GM12878 (cell line): ENCODE measurements at regions not wholly inside any gene's neighbourhood (a gene's known extent, or its start where the extent isn't known, plus 50 kb on each side); places are given as distances from the start of the nearest gene placed in this dataset.

Source experiments
- ATAC-seq: fragments of 200-7000 bp; cut with Tn5 transposase; 3 replicates; pipeline ENCODE4 v1.9.1; 2020; ENCODE audit warnings: mild to moderate bottlenecking, moderate library complexity
- BruUV-seq: library from RNA; stranded (reverse); fragments of 400-500 nt; replicated peaks from 2 replicates; lab custom pipeline; 2021; lab: Mats Ljungman, UMichigan
- CTCF ChIA-PET: fragments of 300-600 bp; sonication (Branson Sonifier 250); formaldehyde crosslinking; extraction: SDS; loops from one replicate; lab custom pipeline; 2021; ENCODE audit warnings: inconsistent platforms; lab: Yijun Ruan, JAX
- POLR2A ChIA-PET: fragments of 350-600 bp; formaldehyde crosslinking; extraction: SDS; loops from one replicate; lab custom pipeline; 2021; ENCODE audit warnings: inconsistent platforms; lab: Charles Lee
- RAD21 ChIA-PET: fragments of 300-600 bp; sonication (Branson Sonifier 250); formaldehyde crosslinking; loops from one replicate; lab custom pipeline; 2023; ENCODE audit warnings: antibody characterized with exemption; ENCODE audit not compliant: unreplicated experiment; lab: Charles Lee
- SMC1A ChIA-PET: fragments of 300-600 bp; sonication (Branson Sonifier 250); formaldehyde crosslinking; loops from one replicate; lab custom pipeline; 2023; ENCODE audit not compliant: unreplicated experiment, uncharacterized antibody; lab: Charles Lee
- DNase-seq: peaks from one replicate; pipeline ENCODE4 v3.0.0-alpha.2; 2011; ENCODE audit warnings: low read depth, low spot score
- FAIRE-seq: peaks from 3 replicates; lab custom pipeline; 2011; peaks lifted over from hg19 to GRCh38; lab: Jason Lieb, UNC
- H2AFZ ChIP-seq: 2 replicates; pipeline ENCODE4 v1.6.0; 2011; ENCODE audit warnings: low read depth, low read length, control low read depth; ENCODE audit not compliant: control insufficient read depth
- H3K27ac ChIP-seq: 2 replicates; pipeline ENCODE4 v1.5.1; 2011; ENCODE audit warnings: control low read depth; ENCODE audit not compliant: control insufficient read depth, insufficient read depth
- H3K27me3 ChIP-seq, 2 experiments: replicated peaks in 1 of 2; 2 replicates each; pipeline versions ENCODE4 v1.6.0 to v1.6.1; 2011; ENCODE audit warnings: low read length in 1 of 2; ENCODE audit not compliant: control insufficient read depth in 2 of 2, insufficient read depth in 2 of 2
- H3K36me3 ChIP-seq, 2 experiments: 2 replicates each; pipeline ENCODE4 v1.5.1; 2011; ENCODE audit warnings: low read length in 1 of 2; ENCODE audit not compliant: control insufficient read depth in 2 of 2, insufficient read depth in 2 of 2
- H3K4me1 ChIP-seq: 2 replicates; pipeline ENCODE4 v1.6.1; 2011; ENCODE audit warnings: mild to moderate bottlenecking, low read length, moderate library complexity, mixed read lengths; ENCODE audit not compliant: control insufficient read depth, insufficient read depth
- H3K4me2 ChIP-seq: 2 replicates; pipeline ENCODE4 v1.6.0; 2011; ENCODE audit warnings: control low read depth; ENCODE audit not compliant: control insufficient read depth, insufficient read depth
- H3K4me3 ChIP-seq: fragments of 200-600 bp; sonication (generic); 2 replicates; pipeline ENCODE4 v1.5.1; 2016
- H3K79me2 ChIP-seq: 2 replicates; pipeline ENCODE4 v1.6.0; 2011; ENCODE audit warnings: low read length; ENCODE audit not compliant: control insufficient read depth, insufficient read depth
- H3K9ac ChIP-seq: 2 replicates; pipeline ENCODE4 v1.8.0; 2011; ENCODE audit warnings: low read length, control low read depth, mixed read lengths; ENCODE audit not compliant: control insufficient read depth, insufficient read depth
- H3K9me3 ChIP-seq: replicated peaks from 3 replicates; pipeline ENCODE4 v1.5.1; 2011; ENCODE audit warnings: mild to moderate bottlenecking, low read length; ENCODE audit not compliant: control insufficient read depth, insufficient read depth
- H4K20me1 ChIP-seq: 2 replicates; pipeline ENCODE4 v1.6.0; 2011; ENCODE audit not compliant: control insufficient read depth, insufficient read depth
- CEBPZ ChIP-seq: fragments of 150-350 bp; IDR thresholded peaks from 2 replicates; pipeline ENCODE4 v1.6.1; 2016; ENCODE audit warnings: low read depth, low read length
- JUND ChIP-seq: IDR thresholded peaks from 2 replicates; pipeline ENCODE4 v1.6.1; 2012; ENCODE audit warnings: low read depth, mild to moderate bottlenecking, low read length, improper control_type of control experiment, moderate library complexity
- KLF5 ChIP-seq: fragments of 450-650 bp; IDR thresholded peaks from 2 replicates; pipeline ENCODE4 v1.6.1; 2014; ENCODE audit warnings: mild to moderate bottlenecking; ENCODE audit not compliant: partially characterized antibody
- NKRF ChIP-seq: fragments of 450-650 bp; conservative IDR thresholded peaks from 2 replicates; pipeline ENCODE4 v1.6.1; 2017; ENCODE audit warnings: mild to moderate bottlenecking, moderate library complexity
- NR2C1 ChIP-seq: fragments of 450-650 bp; IDR thresholded peaks from 2 replicates; pipeline ENCODE4 v1.6.1; 2017; ENCODE audit warnings: antibody characterized with exemption, mild to moderate bottlenecking, moderate library complexity
- PAX8 ChIP-seq: fragments of 450-650 bp; IDR thresholded peaks from 2 replicates; pipeline ENCODE4 v1.6.1; 2017; ENCODE audit warnings: mild to moderate bottlenecking, moderate library complexity
- PKNOX1 ChIP-seq: fragments of 450-650 bp; IDR thresholded peaks from 2 replicates; pipeline ENCODE4 v1.6.1; 2016; ENCODE audit warnings: mild to moderate bottlenecking
- POU2F2 ChIP-seq: IDR thresholded peaks from 3 replicates; pipeline ENCODE4 v1.6.1; 2011; ENCODE audit warnings: low read depth, mild to moderate bottlenecking, low read length, borderline replicate concordance
- RAD51 ChIP-seq: fragments of 450-650 bp; IDR thresholded peaks from 2 replicates; pipeline ENCODE4 v1.6.1; 2016; ENCODE audit warnings: moderate library complexity, mild to moderate bottlenecking, inconsistent platforms
- RBBP5 ChIP-seq: fragments of 200-600 bp; sonication (generic); conservative IDR thresholded peaks from 2 replicates; pipeline ENCODE4 v1.6.1; 2016
- SMARCA5 ChIP-seq: fragments of 450-650 bp; IDR thresholded peaks from 2 replicates; pipeline ENCODE4 v1.6.1; 2017; ENCODE audit warnings: mild to moderate bottlenecking
- WGBS: methylation state at CpG from one replicate; pipeline ENCODE4 v1.1.6; 2016; ENCODE audit warnings: low lambda C conversion rate; ENCODE audit not compliant: insufficient replicate concordance, insufficient coverage; ENCODE audit errors: missing lambda C conversion rate; 5-methylcytosine and 5-hydroxymethylcytosine counted together
- in situ Hi-C: fragments of 300-500 bp; cut with MboI; formaldehyde crosslinking; loops from 9 replicates; pipeline ENCODE4 v1.14.3; 2018; ENCODE audit warnings: mixed read lengths
- intact Hi-C: fragments of 100-400 bp; cut with micrococcal nuclease; formaldehyde crosslinking; loops from one replicate; pipeline ENCODE4 v1.14.2; 2022; ENCODE audit not compliant: unreplicated experiment

- no peak for TF ChIP-seq PKNOX1
- TF ChIP-seq, all 136 proteins: peak for 0
Observed at GRCh38 chr4:163966612-163967011, 472.1 kb downstream of the TMA16 start (continued).

- H3K4me2 ChIP-seq, result no peak overlapping the region
- FAIRE-seq (peak; percentile 70), DNase-seq (no peak), ATAC-seq (no peak)
- H3K4me1 ChIP-seq, result no peaks in the 10 kb centered on the region
- ChIA-PET POLR2A (no interaction called here), RAD21 (no interaction called here), CTCF (no interaction called here), SMC1A (no interaction called here)
- H3K36me3 ChIP-seq, result no peaks in the 10 kb centered on the region
- no peaks in the 10 kb centered on the region for H3K9me3 ChIP-seq
- H3K27ac ChIP-seq, result no peak overlapping the region
- no TSS peak for BruUV-seq
- under 1% methylated on average over 5 of the region's 5 CpGs for WGBS
- no peak overlapping the region for H3K4me3 ChIP-seq
- no peaks in the 10 kb centered on the region for H4K20me1 ChIP-seq
- no peaks in the 10 kb centered on the region for H3K79me2 ChIP-seq
- intact Hi-C loops (no loop called here), in situ Hi-C loops (no loop called here)
- no peak overlapping the region for H2AFZ ChIP-seq
- no peak for TF ChIP-seq KLF5
- no peak for TF ChIP-seq NKRF
- no peak for TF ChIP-seq PAX8
- TF ChIP-seq CEBPZ, result no peak
- no peak for TF ChIP-seq POU2F2
- no peak for TF ChIP-seq NR2C1
- TF ChIP-seq RAD51, result no peak
- no peak for TF ChIP-seq SMARCA5
- no peak for TF ChIP-seq JUND
- TF ChIP-seq RBBP5, result no peak
- H3K9ac ChIP-seq, result no peak overlapping the region
- no peaks in the 10 kb centered on the region; a peak in 1 of 4 replicates for H3K27me3 ChIP-seq
Observed at GRCh38 chr4:163967263-163967662, 472.8 kb downstream of the TMA16 start.
